ENCODE measurements at regions not wholly inside any gene's neighbourhood (a gene's known extent, or its start where the extent isn't known, plus 50 kb on each side); places are given as distances from the start of the nearest gene placed in this dataset.

GRCh38 chr21:20010691-20011200 lies 987.5 kb upstream of the NCAM2 start:
- H3K4me3 ChIP-seq = no peak overlapping the region
- intact Hi-C loops (cut with DNase I) = no loop called here
- H3K9me3 ChIP-seq = no peaks in the 10 kb centered on the region
- TF ChIP-seq POLR2AphosphoS5 (IDR thresholded peaks at IDR 0.05) = no peak
- TF ChIP-seq EP300 (IDR thresholded peaks at IDR 0.05) = no peak
- TF ChIP-seq POLR2A (IDR thresholded peaks at IDR 0.05; ENCODE audit: low read depth) = no peak
- TF ChIP-seq, protein P1, sequence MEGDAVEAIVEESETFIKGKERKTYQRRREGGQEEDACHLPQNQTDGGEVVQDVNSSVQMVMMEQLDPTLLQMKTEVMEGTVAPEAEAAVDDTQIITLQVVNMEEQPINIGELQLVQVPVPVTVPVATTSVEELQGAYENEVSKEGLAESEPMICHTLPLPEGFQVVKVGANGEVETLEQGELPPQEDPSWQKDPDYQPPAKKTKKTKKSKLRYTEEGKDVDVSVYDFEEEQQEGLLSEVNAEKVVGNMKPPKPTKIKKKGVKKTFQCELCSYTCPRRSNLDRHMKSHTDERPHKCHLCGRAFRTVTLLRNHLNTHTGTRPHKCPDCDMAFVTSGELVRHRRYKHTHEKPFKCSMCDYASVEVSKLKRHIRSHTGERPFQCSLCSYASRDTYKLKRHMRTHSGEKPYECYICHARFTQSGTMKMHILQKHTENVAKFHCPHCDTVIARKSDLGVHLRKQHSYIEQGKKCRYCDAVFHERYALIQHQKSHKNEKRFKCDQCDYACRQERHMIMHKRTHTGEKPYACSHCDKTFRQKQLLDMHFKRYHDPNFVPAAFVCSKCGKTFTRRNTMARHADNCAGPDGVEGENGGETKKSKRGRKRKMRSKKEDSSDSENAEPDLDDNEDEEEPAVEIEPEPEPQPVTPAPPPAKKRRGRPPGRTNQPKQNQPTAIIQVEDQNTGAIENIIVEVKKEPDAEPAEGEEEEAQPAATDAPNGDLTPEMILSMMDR (IDR thresholded peaks at IDR 0.05) = no peak
- no peaks in the 10 kb centered on the region for H3K27me3 ChIP-seq
- WGBS = 69% methylated on average over 4 of the region's 4 CpGs
- no peaks in the 10 kb centered on the region for H3K4me1 ChIP-seq
- DNase-seq (ENCODE audit: extremely low spot score) = no peak
- no peak overlapping the region for H3K27ac ChIP-seq (replicated peaks in 1 of 4)
- H3K36me3 ChIP-seq = no peaks in the 10 kb centered on the region

GRCh38 chr21:20013851-20014250 lies 984.4 kb upstream of the NCAM2 start:
- intact Hi-C loops (cut with DNase I) = no loop called here

GRCh38 chr21:20016435-20017005 lies 981.7 kb upstream of the NCAM2 start:
- TF ChIP-seq, protein P1 (IDR thresholded peaks at IDR 0.05) = no peak
- TF ChIP-seq EP300 (IDR thresholded peaks at IDR 0.05) (no peak), POLR2A (IDR thresholded peaks at IDR 0.05; ENCODE audit: low read depth) (no peak), POLR2AphosphoS5 (IDR thresholded peaks at IDR 0.05) (no peak)
- no peak for DNase-seq (ENCODE audit: extremely low spot score)
- Histone ChIP-seq H3K4me3 (no peak overlapping the region), H3K9me3 (no peaks in the 10 kb centered on the region), H3K4me1 (no peaks in the 10 kb centered on the region), H3K27me3 (no peaks in the 10 kb centered on the region), H3K27ac (replicated peaks in 1 of 4) (no peak overlapping the region), H3K36me3 (no peaks in the 10 kb centered on the region)
- 85% methylated on average over 8 of the region's 8 CpGs for WGBS
- intact Hi-C loops (cut with DNase I) = no loop called here

More at GRCh38 chr21:20013851-20014250, 984.4 kb upstream of the NCAM2 start:
- no peaks in the 10 kb centered on the region for H3K27me3 ChIP-seq
- TF ChIP-seq, protein P1 (IDR thresholded peaks at IDR 0.05) = no peak
- TF ChIP-seq EP300 (IDR thresholded peaks at IDR 0.05) (no peak), POLR2AphosphoS5 (IDR thresholded peaks at IDR 0.05) (no peak), POLR2A (IDR thresholded peaks at IDR 0.05; ENCODE audit: low read depth) (no peak)
- whole genome bisulfite sequencing = 84% methylated on average over 1 of the region's 1 CpG
- H3K9me3 ChIP-seq = no peaks in the 10 kb centered on the region
- H3K4me3 ChIP-seq = no peak overlapping the region
- H3K27ac ChIP-seq (replicated peaks in 1 of 4) = no peak overlapping the region
- no peaks in the 10 kb centered on the region for H3K4me1 ChIP-seq
- DNase-seq (ENCODE audit: extremely low spot score) = no peak
- no peaks in the 10 kb centered on the region for H3K36me3 ChIP-seq

- Histone ChIP-seq H3K27me3 (no peaks in the 10 kb centered on the region), H3K36me3 (no peaks in the 10 kb centered on the region), H3K4me1 (no peaks in the 10 kb centered on the region), H3K27ac (replicated peaks in 1 of 4) (no peak overlapping the region), H3K9me3 (no peaks in the 10 kb centered on the region), H3K4me3 (no peak overlapping the region)
- intact Hi-C loops (cut with DNase I) = no loop called here
- TF ChIP-seq POLR2A (IDR thresholded peaks at IDR 0.05; ENCODE audit: low read depth) (no peak), EP300 (IDR thresholded peaks at IDR 0.05) (no peak), POLR2AphosphoS5 (IDR thresholded peaks at IDR 0.05) (no peak)
- TF ChIP-seq, protein P1 (IDR thresholded peaks at IDR 0.05) = no peak
- DNase-seq (ENCODE audit: extremely low spot score) = no peak
- whole genome bisulfite sequencing = 92% methylated on average over 6 of the region's 6 CpGs
These were observed 978.2 kb upstream of the NCAM2 start for GRCh38 chr21:20020026-20020425.

- Histone ChIP-seq H3K27ac (replicated peaks in 1 of 4) (no peak overlapping the region), H3K4me3 (no peak overlapping the region), H3K4me1 (no peaks in the 10 kb centered on the region), H3K27me3 (no peaks in the 10 kb centered on the region), H3K9me3 (no peaks in the 10 kb centered on the region), H3K36me3 (no peaks in the 10 kb centered on the region)
- intact Hi-C loops (cut with DNase I) = no loop called here
- TF ChIP-seq EP300 (IDR thresholded peaks at IDR 0.05) (no peak), POLR2AphosphoS5 (IDR thresholded peaks at IDR 0.05) (no peak), POLR2A (IDR thresholded peaks at IDR 0.05; ENCODE audit: low read depth) (no peak)
- TF ChIP-seq, protein P1 (IDR thresholded peaks at IDR 0.05) = no peak
- no peak for DNase-seq (ENCODE audit: extremely low spot score)
- WGBS = 74% methylated on average over 2 of the region's 2 CpGs
These were observed 975.0 kb upstream of the NCAM2 start for GRCh38 chr21:20023193-20023592.
